Nephron (organoid): ENCODE measurements at regions not wholly inside any gene's neighbourhood (a gene's known extent, or its start where the extent isn't known, plus 50 kb on each side); places are given as distances from the start of the nearest gene placed in this dataset.

Experiments used
- H3K27ac Mint-ChIP-seq, 3 experiments: 2 replicates each; pipeline ENCODE4 v1.8.0; 2020; ENCODE audit warnings: mixed read lengths in 3 of 3, mild to moderate bottlenecking in 2 of 3, moderate library complexity in 1 of 3
- H3K27me3 Mint-ChIP-seq: 2 replicates; pipeline ENCODE4 v1.8.0; 2021; ENCODE audit warnings: low read depth, mild to moderate bottlenecking, moderate library complexity, mixed read lengths
- H3K36me3 Mint-ChIP-seq: 2 replicates; pipeline ENCODE4 v1.8.0; 2020; ENCODE audit warnings: low read depth, mixed read lengths
- H3K4me1 Mint-ChIP-seq: 2 replicates; pipeline ENCODE4 v1.8.0; 2020; ENCODE audit warnings: mixed read lengths
- H3K4me3 Mint-ChIP-seq, 3 experiments: 2 replicates each; pipeline ENCODE4 v1.8.0; 2020; ENCODE audit warnings: mild to moderate bottlenecking in 3 of 3, mixed read lengths in 3 of 3, moderate library complexity in 2 of 3
- H3K9me3 Mint-ChIP-seq: 2 replicates; pipeline ENCODE4 v1.8.0; 2020; ENCODE audit warnings: mixed read lengths
- TF ChIP-seq, protein P1 (sequence below), 3 experiments: fragments of 200-600 bp; sonication (generic); IDR thresholded peaks; one replicate each; pipeline ENCODE4 v1.5.0; 2021; ENCODE audit warnings: antibody characterized with exemption in 3 of 3; ENCODE audit not compliant: unreplicated experiment in 3 of 3

DNA sequence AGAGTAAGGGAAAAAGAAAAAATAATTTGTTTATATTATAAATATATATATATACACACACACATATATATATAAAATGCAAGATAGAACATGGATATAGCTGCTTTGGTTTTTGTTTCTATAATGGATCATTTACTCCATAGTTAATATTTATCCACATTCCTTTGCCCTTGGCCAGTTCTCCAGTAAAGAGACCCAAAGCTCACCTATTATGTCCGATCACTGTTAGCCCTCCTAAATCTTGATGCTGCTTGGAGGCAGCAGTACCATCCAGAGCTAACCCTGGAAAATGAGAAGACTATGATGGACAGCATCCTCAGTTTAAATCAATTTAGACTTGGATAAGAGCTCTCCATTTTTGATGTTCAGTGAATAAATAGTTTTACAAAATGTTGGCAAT is 407.7 kb downstream of the PLPP3 start:
- peaks cover 4% of the 10 kb centered on the region for H3K27me3 Mint-ChIP-seq
- H3K4me1 Mint-ChIP-seq, result peaks cover 32% of the 10 kb centered on the region
- TF ChIP-seq, protein P1, sequence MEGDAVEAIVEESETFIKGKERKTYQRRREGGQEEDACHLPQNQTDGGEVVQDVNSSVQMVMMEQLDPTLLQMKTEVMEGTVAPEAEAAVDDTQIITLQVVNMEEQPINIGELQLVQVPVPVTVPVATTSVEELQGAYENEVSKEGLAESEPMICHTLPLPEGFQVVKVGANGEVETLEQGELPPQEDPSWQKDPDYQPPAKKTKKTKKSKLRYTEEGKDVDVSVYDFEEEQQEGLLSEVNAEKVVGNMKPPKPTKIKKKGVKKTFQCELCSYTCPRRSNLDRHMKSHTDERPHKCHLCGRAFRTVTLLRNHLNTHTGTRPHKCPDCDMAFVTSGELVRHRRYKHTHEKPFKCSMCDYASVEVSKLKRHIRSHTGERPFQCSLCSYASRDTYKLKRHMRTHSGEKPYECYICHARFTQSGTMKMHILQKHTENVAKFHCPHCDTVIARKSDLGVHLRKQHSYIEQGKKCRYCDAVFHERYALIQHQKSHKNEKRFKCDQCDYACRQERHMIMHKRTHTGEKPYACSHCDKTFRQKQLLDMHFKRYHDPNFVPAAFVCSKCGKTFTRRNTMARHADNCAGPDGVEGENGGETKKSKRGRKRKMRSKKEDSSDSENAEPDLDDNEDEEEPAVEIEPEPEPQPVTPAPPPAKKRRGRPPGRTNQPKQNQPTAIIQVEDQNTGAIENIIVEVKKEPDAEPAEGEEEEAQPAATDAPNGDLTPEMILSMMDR (IDR thresholded peaks at IDR 0.05; ENCODE audit: unreplicated experiment in 3 of 3), result no peak

DNA sequence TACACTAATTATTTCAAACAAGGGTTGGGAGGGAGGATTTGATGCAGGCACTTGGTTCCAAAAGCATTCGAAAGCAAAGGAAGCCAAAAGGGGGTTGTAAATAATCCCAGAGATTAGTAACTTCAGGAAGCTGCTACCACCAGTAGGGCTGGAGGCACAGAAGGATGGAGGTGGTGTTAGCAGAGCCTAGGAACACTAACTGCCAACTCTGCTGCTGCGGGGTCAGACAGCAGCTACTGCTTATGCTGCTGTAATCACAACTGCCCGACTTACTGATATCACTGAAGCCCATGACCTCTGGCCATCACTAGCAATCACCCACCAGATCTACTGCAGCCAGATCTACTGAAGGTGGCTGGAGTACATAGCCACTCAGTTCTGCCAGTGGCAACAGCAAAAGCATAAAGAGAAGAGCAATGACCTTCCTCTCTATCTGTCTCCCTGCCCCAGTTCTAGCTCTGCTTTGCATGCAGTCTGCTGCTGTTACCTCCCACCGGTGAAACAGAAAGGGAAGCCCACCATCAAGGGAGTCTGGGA is 408.5 kb downstream of the PLPP3 start:
- Mint-ChIP-seq H3K36me3 (no peaks in the 10 kb centered on the region), H3K9me3 (peaks cover 5% of the 10 kb centered on the region), H3K4me3 (no peak overlapping the region), H3K27me3 (peaks cover 4% of the 10 kb centered on the region), H3K27ac (peak overlapping the region; percentile 35 to 83 (median 59)), H3K4me1 (peaks cover 30% of the 10 kb centered on the region)
- TF ChIP-seq, protein P1 (IDR thresholded peaks at IDR 0.05; ENCODE audit: unreplicated experiment in 3 of 3), result no peak

More for the DNA sequence above, 407.7 kb downstream of the PLPP3 start:
- Mint-ChIP-seq H3K36me3 (no peaks in the 10 kb centered on the region), H3K9me3 (peaks cover 5% of the 10 kb centered on the region), H3K27ac (peak overlapping the region; percentile 35 to 83 (median 59)), H3K4me3 (no peak overlapping the region)

DNA sequence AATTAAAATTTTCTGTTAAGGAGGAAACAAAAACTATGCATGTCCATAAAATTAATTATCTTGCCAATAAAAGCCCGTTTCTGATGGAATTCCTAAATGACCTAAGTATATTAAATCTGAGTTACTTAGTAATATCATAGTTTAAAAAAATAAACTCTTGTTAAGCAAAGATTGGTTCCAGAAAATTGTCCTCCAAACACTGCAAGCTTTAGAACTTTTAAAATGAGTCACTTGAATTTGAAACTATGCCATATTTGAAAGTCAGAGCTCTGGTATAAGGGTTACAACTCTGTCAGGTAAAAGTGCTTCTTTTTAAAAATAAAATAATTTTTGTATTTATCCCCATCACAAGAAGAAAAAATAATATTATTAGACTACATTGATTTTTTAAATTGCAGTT is 409.5 kb downstream of the PLPP3 start:
- H3K36me3 Mint-ChIP-seq, result no peaks in the 10 kb centered on the region
- H3K27ac Mint-ChIP-seq, result no peak overlapping the region
- peaks cover 4% of the 10 kb centered on the region for H3K27me3 Mint-ChIP-seq
- H3K9me3 Mint-ChIP-seq, result peaks cover 7% of the 10 kb centered on the region
- no peak overlapping the region for H3K4me3 Mint-ChIP-seq
- TF ChIP-seq, protein P1 (IDR thresholded peaks at IDR 0.05; ENCODE audit: unreplicated experiment in 3 of 3), result no peak
- H3K4me1 Mint-ChIP-seq, result peaks cover 20% of the 10 kb centered on the region

DNA sequence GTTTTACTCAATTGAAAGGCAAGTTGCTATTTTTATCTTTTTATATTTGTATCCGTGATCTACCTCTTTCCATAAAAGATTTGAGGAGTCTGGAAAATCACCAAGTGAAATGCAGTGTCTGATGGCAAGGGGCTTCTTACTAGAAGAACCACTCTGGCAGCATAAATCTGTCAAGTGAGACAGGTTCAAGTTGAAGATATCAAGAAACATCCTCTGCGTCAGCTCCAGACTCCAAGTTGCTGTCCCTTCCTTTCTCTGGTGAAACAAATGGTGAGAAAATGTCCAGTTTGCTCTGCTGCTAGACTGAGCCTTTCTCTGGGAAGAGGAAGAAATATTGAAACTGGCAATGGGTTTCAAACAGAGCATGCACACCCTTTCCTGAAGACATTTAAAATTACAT is 411.2 kb downstream of the PLPP3 start:
- Mint-ChIP-seq H3K27ac (no peak overlapping the region), H3K9me3 (peaks cover 7% of the 10 kb centered on the region), H3K4me1 (peaks cover 20% of the 10 kb centered on the region), H3K27me3 (peaks cover 4% of the 10 kb centered on the region), H3K4me3 (no peak overlapping the region), H3K36me3 (no peaks in the 10 kb centered on the region)
- TF ChIP-seq, protein P1 (IDR thresholded peaks at IDR 0.05; ENCODE audit: unreplicated experiment in 3 of 3), result no peak

DNA sequence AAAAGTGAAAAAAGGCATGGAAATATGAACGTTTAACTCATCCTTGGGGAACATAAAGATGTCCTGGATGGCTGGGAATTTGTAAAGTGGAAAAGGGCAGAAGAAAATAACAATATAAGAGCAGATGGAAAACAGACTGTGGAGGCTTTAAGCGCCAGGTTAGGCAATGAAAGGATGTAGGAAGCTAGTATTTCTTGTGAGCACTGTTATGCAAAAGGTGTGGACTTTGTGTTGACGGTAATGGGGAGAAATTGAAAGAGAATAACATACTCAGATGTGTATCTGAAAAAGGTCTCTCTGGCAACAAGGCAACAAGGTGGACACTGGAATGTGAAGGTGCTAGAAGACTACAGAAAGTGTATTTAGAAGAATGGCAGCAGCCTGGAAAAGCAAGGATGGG is 411.8 kb downstream of the PLPP3 start:
- TF ChIP-seq, protein P1 (IDR thresholded peaks at IDR 0.05; ENCODE audit: unreplicated experiment in 3 of 3), result no peak
- Mint-ChIP-seq H3K4me1 (peaks cover 20% of the 10 kb centered on the region), H3K4me3 (no peak overlapping the region), H3K9me3 (peaks cover 7% of the 10 kb centered on the region), H3K27me3 (peaks cover 4% of the 10 kb centered on the region), H3K36me3 (no peaks in the 10 kb centered on the region), H3K27ac (peak overlapping the region in 1 of 3 experiments; percentile 2)

DNA sequence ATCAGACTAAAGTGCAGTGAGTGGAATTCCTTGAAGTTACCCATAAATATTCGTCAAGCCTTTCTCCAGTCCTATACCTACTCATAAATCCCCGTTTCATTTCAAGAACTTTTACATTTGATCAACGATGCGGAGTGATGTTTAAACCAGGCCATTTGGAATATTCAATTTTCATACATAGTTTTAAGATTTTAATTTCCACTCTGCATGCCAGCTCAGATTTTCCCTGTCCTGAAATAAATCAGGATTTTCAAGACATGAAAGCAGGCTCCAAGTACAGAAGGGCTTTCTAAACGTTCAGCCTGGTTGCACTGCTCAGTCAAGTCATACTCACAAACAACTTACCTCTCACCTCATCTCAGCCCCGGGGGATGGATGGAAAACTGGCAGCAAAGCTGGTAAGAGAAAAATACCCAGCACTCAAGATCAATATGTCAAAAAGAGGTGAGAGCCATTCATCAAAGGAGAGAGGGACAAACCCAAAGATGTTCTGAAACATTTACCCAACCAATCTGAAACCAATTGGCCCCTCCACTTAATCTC is 418.5 kb downstream of the PLPP3 start:
- TF ChIP-seq, protein P1 (IDR thresholded peaks at IDR 0.05; ENCODE audit: unreplicated experiment in 3 of 3), result no peak
- Mint-ChIP-seq H3K27me3 (no peaks in the 10 kb centered on the region), H3K4me1 (no peaks in the 10 kb centered on the region), H3K4me3 (no peak overlapping the region), H3K36me3 (no peaks in the 10 kb centered on the region), H3K27ac (peak overlapping the region in 1 of 3 experiments; percentile 43), H3K9me3 (peaks cover 7% of the 10 kb centered on the region)
